Amniotic epithelial cell (primary cell): ENCODE measurements at regions not wholly inside any gene's neighbourhood (a gene's known extent, or its start where the extent isn't known, plus 50 kb on each side); places are given as distances from the start of the nearest gene placed in this dataset.
"Not testable (repeated sequence)": the region's sequence is repeated elsewhere in the genome, so short reads cannot be mapped to it uniquely, and the experiment has no call there.

ENCODE experiments used
- DNase-seq: peaks from one replicate; pipeline ENCODE4 v3.0.0-alpha.2; 2010; ENCODE audit warnings: low read depth

GRCh38 chr4:188374871-188375270, 235.6 kb downstream of the TRIML1 start:
- no peak for DNase-seq

DNA sequence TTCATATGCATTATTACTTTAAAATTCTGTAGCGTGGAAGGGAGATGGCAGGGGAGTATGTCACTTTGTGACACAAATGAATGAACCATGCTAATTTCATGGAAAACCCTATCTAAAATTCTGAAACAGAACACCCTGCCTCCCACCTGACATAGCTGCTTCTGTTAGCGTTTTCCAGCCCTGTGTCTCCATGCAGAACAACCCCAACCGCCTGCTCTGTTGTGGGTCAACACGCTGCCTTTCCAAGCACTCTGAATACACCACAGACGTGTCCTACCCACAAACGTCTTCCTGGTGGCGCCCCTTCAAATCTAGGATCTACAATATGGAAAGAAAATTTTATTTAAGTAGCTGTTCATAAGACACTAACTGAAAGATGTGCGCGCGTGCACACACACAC, 238.6 kb downstream of the TRIML1 start:
- DNase-seq, result no peak

DNA sequence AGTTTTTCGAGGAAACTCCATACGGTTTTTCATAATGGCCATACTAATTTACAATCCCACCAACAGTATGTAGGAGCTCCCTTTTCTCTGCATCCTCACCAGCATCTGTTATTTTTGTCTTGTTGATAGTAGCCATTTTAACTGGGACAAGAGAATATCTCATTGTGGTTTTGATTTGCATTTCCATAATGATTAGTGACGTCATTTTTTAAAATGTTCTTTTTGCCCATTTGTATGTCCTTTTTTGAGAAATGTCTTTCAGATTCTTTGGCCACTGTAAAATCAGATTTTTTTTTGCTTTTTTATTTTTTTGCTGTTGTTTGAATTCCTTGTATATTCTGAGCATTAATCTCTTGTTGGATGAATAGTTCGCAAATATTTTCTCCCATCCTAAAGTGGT, 243.9 kb downstream of the TRIML1 start:
- no peak for DNase-seq

DNA sequence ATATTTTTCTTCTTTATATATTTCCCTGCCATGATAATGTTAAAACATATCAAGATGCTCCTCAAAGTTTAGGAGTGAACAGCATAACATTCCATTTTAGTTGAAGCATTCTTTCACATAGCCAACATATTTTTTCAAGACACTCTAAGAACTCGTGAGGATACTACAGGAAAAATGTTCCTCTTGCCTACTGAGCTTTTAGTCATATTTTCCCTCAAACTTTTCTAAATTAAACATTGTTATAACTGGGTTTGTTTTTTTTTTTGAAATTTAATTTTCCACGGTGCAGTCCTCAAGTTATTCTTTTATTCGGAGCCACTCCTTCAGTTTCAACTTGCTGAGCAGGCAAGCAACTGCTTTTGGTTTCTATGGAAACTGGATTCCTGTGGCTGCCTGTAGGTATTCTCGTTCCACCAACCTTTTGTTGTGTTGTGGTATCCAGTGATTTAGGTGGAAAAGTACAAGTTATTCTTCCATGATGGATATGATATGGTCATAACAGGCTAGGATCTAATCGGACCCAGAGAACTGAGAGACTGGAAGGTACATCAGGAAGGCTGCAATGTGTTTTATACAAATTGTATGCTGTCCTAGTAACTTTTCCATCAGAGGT, 248.0 kb downstream of the TRIML1 start:
- DNase-seq, result peak; percentile 19

GRCh38 chr4:188391349-188391748, 252.1 kb downstream of the TRIML1 start:
- DNase-seq, result not testable (repeated sequence)

DNA sequence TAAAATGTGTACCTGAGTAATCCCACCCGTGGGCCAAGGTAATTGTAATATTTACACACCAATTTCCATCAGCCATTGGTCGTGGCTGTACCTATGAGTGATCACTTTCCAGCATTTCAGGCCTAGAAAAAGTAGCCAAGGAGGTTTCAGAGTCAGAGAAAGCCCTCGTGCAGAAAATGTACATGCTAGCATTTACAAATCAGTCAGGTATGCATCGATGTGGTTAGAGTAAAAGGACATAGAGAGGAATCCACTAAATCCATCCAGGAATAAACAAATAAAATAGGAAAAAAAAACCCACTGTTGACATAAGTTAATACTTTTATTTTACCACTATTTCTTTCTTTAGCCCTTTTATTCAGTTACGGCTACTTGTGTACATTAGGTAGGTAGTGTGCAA, 256.8 kb downstream of the TRIML1 start:
- DNase-seq, result no peak

DNA sequence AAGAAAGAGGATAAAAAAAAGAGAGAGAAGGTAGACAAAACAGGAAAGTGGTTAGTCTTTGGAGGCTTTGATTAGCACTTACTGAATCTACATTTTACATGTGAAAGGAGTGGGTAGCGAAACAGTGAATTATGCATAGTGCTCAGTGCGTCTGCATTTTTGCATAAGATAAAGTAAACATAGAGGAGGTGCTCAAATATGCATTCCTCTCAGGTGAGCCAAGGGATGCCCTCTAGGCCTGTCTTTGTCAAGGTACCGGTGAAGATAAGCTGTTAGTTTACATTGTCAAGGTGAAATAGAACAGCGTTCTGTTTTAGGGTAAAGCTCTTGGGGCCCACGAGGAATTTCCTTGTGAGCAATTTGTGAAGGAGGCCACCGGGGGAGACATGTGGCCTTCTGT, 260.6 kb downstream of the TRIML1 start:
- no peak for DNase-seq

DNA sequence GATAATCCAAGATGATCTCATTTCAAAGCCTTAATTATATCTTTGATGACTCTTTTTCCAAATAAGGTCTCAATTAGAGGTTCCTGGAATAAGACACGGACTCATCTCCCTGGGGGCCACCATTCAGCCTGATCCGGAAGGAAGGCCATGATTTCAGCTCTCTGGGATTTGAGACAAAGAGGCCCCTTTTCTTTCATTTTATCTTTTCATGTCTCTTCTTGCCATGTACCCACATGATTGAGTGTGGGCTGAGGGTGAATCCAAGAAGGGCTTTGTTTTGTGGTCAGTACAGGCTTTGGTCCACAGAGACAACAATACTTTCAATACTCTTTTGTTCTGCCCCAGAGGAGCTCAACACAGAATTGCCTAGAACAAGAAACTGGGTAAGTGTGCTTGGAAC, 261.2 kb downstream of the TRIML1 start:
- DNase-seq, result no peak

DNA sequence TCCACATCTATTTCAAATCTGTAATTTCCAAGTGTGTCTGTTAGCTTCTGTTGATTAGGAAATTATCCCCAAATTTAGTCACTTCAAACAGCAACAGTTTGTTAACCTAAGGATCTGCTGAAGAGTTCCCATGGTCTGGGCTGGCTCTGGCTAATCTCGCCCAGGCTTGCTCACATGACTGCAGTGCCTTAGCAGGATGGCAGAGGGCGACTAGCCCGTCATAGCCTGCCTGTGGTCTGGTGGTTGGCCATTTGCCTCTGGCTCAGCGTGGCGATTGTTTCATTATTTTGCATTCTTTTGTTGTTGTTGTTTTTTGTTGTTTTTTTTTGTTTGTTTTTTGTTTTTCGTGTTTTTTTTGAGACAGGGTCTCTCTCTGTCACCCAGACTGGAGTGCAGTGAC, 264.0 kb downstream of the TRIML1 start:
- DNase-seq, result no peak

- peak; percentile 55 for DNase-seq
Measured at GRCh38 chr4:188405071-188405835, 266.0 kb downstream of the TRIML1 start.

DNA sequence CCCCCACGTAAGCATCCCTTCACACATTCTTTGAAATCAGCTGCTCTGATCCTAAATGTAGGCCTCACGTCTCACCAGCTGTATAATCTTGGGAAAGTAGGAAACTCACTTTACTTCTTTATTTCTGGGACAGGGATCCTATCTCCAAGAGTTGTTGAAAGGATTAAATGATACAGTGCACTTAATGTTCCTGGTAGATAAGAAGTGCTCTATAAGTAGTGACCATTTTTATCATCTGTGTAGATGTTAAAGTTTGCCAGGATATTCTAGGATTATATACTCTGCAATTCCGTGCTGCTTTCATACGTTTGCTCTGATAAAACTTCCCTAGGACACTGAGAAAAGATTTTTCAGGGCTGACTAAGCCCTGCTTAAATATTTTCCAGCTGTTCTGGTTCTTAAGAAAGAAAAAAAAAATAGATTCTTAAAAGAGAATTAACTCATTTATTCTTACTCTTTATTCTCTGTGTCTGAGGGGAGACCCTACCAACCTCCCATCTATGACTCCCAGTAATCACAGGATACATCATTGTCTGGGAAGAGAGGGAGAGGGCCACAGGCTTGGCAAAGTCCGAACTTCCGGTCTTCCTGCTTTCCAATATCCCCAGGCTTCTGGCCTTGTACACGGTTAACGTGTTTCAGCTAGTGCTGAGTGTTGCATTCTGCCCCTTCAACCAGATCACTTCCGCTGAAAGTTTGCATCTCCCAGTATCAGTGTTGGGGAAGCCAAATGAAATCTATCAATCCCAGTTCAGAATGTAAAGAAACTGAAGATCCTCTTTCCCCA, 269.2 kb downstream of the TRIML1 start:
- DNase-seq, result peak; percentile 27

GRCh38 chr4:188409851-188410250, 270.6 kb downstream of the TRIML1 start:
- DNase-seq, result no peak

DNA sequence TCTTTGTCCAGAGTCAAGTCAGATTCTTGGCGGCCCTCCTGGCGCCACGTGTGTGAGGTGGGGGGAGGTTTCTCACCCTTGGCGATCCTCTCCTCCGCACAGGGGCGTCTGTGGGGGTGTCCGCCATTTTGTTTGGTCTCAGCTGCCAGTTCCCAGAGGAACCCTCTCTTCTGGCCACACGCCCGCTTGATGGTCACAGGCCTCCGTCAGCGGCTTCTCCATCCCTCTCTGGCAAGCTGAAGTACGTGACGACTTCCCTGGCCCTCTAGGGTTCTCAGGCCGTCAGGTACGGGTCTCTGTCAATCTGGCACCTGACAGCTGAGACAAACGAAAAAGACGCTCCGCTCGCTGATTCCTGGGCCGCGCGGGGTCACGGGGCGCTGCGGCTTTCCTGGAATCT, 272.6 kb downstream of the TRIML1 start:
- DNase-seq, result no peak

DNA sequence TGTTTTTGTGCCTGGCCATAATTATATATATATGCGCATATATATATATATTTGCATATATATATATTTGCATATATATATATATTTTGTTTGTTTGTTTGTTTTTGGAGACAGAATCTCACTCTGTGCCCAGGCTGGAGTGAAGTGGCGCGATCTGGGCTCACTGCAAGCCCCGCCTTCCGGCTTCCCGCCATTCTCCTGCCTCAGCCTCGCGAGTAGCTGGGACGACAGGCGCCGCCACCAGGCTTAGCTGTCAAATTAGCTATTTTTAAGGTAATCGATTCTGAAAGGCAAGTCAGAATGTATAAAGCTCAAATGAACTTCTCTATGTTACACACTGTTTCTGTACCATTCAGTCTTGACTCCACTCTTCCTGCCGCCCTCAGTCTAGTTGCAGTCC, 273.3 kb downstream of the TRIML1 start:
- no peak for DNase-seq

DNA sequence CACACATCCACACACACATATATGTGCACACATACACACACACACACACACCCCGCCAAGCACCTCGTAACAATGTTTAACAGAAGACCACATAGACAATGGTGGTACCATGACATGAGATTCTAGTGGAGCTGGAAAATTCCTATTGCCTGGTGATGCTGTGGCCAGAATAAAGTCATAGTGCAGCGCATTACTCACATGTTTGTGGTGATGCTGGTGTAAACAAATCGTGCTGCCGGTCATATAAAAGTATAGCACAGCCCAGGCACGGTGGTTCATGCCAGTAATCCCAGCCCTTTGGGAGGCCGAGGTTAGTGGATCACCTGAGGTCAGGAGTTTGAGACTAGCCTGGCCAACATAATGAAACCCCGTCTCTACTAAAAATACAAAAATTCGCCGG, 275.2 kb downstream of the TRIML1 start:
- DNase-seq, result no peak

DNA sequence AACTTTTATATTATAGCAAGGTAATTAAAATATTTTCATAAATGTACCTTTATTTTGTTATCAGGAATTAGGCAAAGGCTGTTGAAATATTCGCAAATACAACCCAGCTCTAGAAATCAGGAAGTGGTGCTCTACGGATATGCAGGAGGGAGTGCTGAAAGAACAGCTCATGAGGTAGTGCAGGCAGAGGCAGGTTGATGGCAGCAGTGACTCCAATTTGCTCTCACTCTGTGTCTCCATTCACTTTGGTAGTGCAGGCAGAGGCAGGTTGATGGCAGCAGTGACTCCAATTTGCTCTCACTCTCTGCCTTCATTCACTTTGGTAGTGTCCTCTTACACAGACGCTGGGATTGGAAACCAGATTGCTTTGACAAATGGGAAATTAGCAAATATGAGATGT, 277.9 kb downstream of the TRIML1 start:
- DNase-seq, result no peak

DNA sequence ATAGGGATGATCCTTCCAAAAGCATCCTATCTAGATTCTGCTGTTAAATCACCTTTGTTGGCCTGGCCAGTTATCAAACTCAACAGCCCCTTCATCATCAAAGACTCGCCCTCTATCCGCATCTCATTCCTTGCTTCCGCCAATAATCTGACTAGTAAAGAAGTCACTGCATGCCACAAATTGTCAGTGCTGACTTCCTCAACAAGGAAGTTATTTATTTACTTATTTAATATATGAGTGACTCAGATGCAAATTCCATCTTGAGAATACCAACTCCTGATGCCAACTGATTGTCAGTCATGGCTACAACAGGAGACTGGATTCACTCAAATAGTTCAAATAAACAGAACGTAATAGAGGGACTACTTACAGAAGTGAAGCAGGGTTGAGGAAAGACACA, 283.8 kb downstream of the TRIML1 start:
- DNase-seq, result no peak

DNA sequence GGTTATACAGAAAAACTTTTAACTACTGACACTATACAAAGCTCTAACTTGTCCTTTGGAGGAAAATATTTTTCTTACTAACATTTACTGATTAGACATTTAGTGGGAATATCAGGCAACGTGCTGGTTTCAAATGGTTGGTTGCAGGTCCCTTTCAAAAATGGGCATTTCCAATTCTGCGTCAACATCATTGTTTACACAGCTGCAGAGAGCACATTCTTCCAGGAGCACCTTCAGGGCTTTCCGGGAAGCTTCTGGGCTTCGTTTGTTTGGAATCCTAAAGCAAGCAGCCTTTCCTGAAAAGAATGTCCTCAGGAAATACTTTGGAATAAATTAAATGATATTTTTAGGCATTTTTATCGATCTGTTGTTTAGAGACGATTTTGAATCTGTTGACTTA, 289.7 kb downstream of the TRIML1 start:
- DNase-seq, result no peak

DNA sequence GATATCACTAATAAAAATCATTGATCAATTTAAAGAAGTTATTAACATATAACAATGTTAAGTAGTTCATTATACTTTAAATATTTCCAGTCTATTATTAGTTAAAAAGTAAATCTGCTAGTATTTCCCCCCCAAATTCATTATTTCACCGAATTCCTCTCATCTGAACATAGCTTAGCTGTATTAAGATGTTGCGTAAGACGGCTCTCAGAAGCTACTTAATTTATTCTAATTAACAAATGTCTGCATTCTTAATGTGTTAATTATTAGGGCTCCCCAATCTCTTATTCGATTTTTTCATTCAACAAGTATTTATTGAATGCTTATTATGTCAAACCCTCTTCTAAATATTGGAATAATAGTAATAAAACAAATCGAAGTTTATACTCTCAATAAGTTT, 290.7 kb downstream of the TRIML1 start:
- DNase-seq, result no peak

GRCh38 chr4:188430384-188430783, 291.1 kb downstream of the TRIML1 start:
- DNase-seq, result no peak

DNA sequence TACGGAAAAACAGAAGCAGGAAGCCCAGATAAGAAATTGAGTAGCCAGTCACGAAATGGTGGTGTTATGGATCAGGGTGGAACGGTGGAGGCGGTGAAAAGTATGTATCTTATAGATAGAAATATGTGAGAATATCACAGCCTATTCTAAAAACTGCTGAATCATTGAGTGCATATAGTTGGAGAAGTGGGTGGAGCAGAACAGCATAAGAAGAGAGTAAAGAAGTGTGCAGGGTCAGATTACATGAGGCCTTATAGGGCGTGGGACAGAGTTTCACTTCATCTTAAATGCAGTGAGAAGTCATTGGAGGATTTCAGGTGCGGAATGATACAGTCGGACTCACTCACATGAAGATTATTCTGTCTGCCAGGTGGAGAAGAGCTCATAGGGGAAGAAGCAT, 293.1 kb downstream of the TRIML1 start:
- no peak for DNase-seq

DNA sequence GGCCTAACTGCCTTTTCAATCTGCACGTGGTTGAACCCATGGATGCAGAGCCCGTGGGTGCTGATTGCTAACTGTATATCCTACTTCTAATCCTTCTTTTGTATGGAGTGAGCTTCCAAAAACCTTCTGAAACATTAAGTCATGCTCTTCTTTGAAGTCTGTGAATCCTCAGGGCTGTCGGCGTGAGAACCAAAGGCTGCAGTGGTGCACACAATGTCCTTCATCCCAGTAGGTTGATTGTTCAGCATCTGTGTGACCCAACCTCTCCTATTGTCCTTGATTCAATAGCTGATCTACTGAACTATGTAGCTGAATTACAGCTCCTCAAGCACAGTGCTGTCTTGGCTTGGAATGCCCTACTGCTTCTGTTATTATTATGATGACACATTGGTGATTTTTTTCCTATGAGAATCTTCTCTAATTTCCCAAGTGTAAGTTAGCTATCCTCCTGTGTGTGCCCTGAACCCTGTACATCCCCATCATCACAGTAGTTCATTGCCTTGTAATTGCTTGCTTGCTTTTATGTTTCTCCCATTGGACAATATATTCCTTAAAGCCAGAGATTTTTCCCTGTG, 294.6 kb downstream of the TRIML1 start:
- DNase-seq, result no peak

DNA sequence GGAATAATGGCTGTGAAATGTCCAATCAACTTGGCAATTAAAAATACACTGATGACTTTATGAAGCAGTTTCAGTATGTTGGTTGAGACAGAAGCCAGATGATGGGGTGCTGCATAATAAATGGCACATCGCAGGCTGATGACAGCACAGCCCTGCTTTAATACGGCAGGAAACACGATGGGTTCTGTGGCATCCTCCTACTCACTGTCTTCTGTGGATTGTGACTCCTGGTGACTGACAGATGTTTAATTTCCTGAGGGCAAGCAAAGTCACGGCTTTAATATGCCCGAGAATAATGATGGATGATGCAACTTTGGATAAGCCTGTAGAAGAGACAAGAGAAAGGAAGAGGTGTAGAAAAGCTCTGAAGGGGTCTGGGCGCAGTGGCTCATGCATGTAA, 295.4 kb downstream of the TRIML1 start:
- DNase-seq, result no peak
